ENCODE measurements at regions not wholly inside any gene's neighbourhood (a gene's known extent, or its start where the extent isn't known, plus 50 kb on each side); places are given as distances from the start of the nearest gene placed in this dataset.

GRCh38 chr5:92459654-92460053 is 1076.5 kb upstream of the ARRDC3 start:
- DNase-seq = no peak

- DNase-seq = no peak
These were observed 1071.9 kb upstream of the ARRDC3 start for GRCh38 chr5:92455011-92455410.

- no peak for DNase-seq
These were observed 1061.8 kb upstream of the ARRDC3 start for GRCh38 chr5:92444888-92445287.

GRCh38 chr5:92435781-92436180 is 1052.7 kb upstream of the ARRDC3 start:
- no peak for DNase-seq

- no peak for DNase-seq
These were observed 1046.5 kb upstream of the ARRDC3 start for GRCh38 chr5:92429646-92430045.

GRCh38 chr5:92428415-92428814 is 1045.3 kb upstream of the ARRDC3 start:
- no peak for DNase-seq

- DNase-seq = no peak
These were observed 1041.8 kb upstream of the ARRDC3 start for GRCh38 chr5:92424785-92425426.

- no peak for DNase-seq
These were observed 1038.8 kb upstream of the ARRDC3 start for GRCh38 chr5:92421942-92422341.

GRCh38 chr5:92421196-92421595 is 1038.1 kb upstream of the ARRDC3 start:
- no peak for DNase-seq

GRCh38 chr5:92419261-92419660 is 1036.1 kb upstream of the ARRDC3 start:
- no peak for DNase-seq

- no peak for DNase-seq
These were observed 1035.2 kb upstream of the ARRDC3 start for GRCh38 chr5:92418341-92418740.

- DNase-seq = no peak
These were observed 1026.0 kb upstream of the ARRDC3 start for GRCh38 chr5:92409134-92409533.

GRCh38 chr5:92402956-92403702 is 1020.0 kb upstream of the ARRDC3 start:
- DNase-seq = no peak

- DNase-seq = no peak
These were observed 1018.9 kb upstream of the ARRDC3 start for GRCh38 chr5:92402045-92402444.

GRCh38 chr5:92401492-92401891 is 1018.4 kb upstream of the ARRDC3 start:
- DNase-seq = peak; percentile 15

GRCh38 chr5:92394936-92395335 is 1011.8 kb upstream of the ARRDC3 start:
- DNase-seq = no peak

GRCh38 chr5:92390657-92391056 is 1007.5 kb upstream of the ARRDC3 start:
- DNase-seq = no peak

GRCh38 chr5:92380069-92380770 is 997.1 kb upstream of the ARRDC3 start:
- no peak for DNase-seq

- DNase-seq = no peak
These were observed 996.0 kb upstream of the ARRDC3 start for GRCh38 chr5:92378966-92379611.

- no peak for DNase-seq
These were observed 991.7 kb upstream of the ARRDC3 start for GRCh38 chr5:92374859-92375258.

- DNase-seq = no peak
These were observed 989.6 kb upstream of the ARRDC3 start for GRCh38 chr5:92372766-92373165.

- no peak for DNase-seq
These were observed 988.7 kb upstream of the ARRDC3 start for GRCh38 chr5:92371889-92372235.

- no peak for DNase-seq
These were observed 988.2 kb upstream of the ARRDC3 start for GRCh38 chr5:92371171-92371888.
